Subcutaneous abdominal adipose tissue (tissue), 5 donors: ENCODE measurements at regions not wholly inside any gene's neighbourhood (a gene's known extent, or its start where the extent isn't known, plus 50 kb on each side); places are given as distances from the start of the nearest gene placed in this dataset.

Experiments
- H3K27ac ChIP-seq: one replicate; pipeline ENCODE4 v1.7.0; 2013; ENCODE audit warnings: low read depth, mild to moderate bottlenecking, inconsistent platforms, low read length, moderate library complexity
- H3K27me3 ChIP-seq, 5 donors: one replicate each; pipeline ENCODE4 v1.7.0; 2013; ENCODE audit warnings: low read length in 5 of 5, inconsistent platforms in 1 of 5; ENCODE audit not compliant: control insufficient read depth in 5 of 5, insufficient read depth in 4 of 5
- H3K36me3 ChIP-seq, 5 donors: one replicate each; pipeline ENCODE4 v1.7.0; 2013; ENCODE audit warnings: low read length in 5 of 5; ENCODE audit not compliant: control insufficient read depth in 5 of 5, insufficient read depth in 5 of 5
- H3K4me1 ChIP-seq, 5 donors: one replicate each; pipeline ENCODE4 v1.7.0; 2013; ENCODE audit warnings: low read length in 5 of 5, mild to moderate bottlenecking in 3 of 5, moderate library complexity in 1 of 5; ENCODE audit not compliant: control insufficient read depth in 5 of 5, insufficient read depth in 5 of 5
- H3K4me3 ChIP-seq, 5 donors: one replicate each; pipeline ENCODE4 v1.7.0; 2013; ENCODE audit warnings: low read length in 5 of 5, low read depth in 1 of 5
- H3K9ac ChIP-seq, 5 donors: one replicate each; pipeline ENCODE4 v1.7.0; 2013; ENCODE audit warnings: low read length in 5 of 5, mild to moderate bottlenecking in 4 of 5, moderate library complexity in 3 of 5
- H3K9me3 ChIP-seq, 5 donors: one replicate each; pipeline ENCODE4 v1.7.0; 2013; ENCODE audit warnings: low read length in 5 of 5; ENCODE audit not compliant: control insufficient read depth in 5 of 5
- donor health status: healthy.
- donor health status: healthy.
- donor health status: healthy.
- donor health status: healthy.
- donor health status: healthy.

- Histone ChIP-seq H3K9me3 (no peaks in the 10 kb centered on the region), H3K4me3 (no peak overlapping the region), H3K36me3 (no peaks in the 10 kb centered on the region), H3K4me1 (peaks cover 0 to 7% (median 0%) of the 10 kb centered on the region in 5 donors), H3K27me3 (no peaks in the 10 kb centered on the region), H3K27ac (no peak overlapping the region), H3K9ac (no peak overlapping the region)
These were observed 456.2 kb downstream of the ADAMTS20 start for GRCh38 chr12:43095669-43096280.

DNA sequence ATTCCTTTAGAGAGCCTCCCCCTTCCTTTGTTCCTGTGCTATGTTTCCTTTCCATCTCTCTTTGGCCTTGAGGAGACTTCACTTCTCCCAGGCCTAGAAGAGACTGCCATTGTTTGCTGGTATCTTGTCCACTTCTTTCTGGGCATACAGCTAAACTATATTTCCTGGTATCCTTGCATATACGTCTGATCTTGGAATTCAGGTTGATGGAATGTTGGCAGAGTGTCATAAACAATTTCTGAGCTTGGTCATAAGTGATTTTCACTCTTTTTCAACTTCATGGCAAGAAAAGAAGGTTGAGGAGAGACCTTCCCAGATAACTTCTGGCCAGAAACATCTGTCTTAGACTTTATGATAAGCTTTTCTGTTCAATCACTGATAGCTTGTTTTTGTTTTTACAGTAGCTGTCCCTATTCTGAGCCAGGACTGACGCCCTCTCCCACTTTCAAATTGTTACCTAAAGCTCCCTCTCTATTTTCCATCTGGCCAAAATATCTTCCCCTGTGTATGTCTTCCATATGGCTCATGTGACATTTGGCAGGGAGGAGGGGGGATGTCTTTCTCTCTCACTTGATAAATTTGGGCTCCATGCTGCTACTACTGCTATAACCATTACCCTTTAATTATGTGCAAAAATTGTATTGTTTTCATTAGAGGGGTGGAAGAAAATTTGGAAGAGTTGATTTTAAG, 457.0 kb downstream of the ADAMTS20 start:
- Histone ChIP-seq H3K4me3 (no peak overlapping the region), H3K27ac (no peak overlapping the region), H3K9me3 (no peaks in the 10 kb centered on the region), H3K27me3 (no peaks in the 10 kb centered on the region), H3K4me1 (peaks cover 0 to 7% (median 0%) of the 10 kb centered on the region in 5 donors), H3K9ac (no peak overlapping the region), H3K36me3 (no peaks in the 10 kb centered on the region)

- H3K27me3 ChIP-seq: no peaks in the 10 kb centered on the region
- H3K9me3 ChIP-seq: peaks cover 0 to 4% (median 0%) of the 10 kb centered on the region in 5 donors
- no peaks in the 10 kb centered on the region for H3K36me3 ChIP-seq
- H3K4me1 ChIP-seq: peaks cover 0 to 3% (median 0%) of the 10 kb centered on the region in 5 donors
- no peak overlapping the region for H3K4me3 ChIP-seq
- H3K27ac ChIP-seq: no peak overlapping the region
- no peak overlapping the region for H3K9ac ChIP-seq
These were observed 461.0 kb downstream of the ADAMTS20 start for GRCh38 chr12:43090981-43091380.

- Histone ChIP-seq H3K9ac (no peak overlapping the region), H3K27ac (no peak overlapping the region), H3K9me3 (peaks cover 0 to 8% (median 4%) of the 10 kb centered on the region in 5 donors), H3K4me3 (no peak overlapping the region), H3K36me3 (no peaks in the 10 kb centered on the region), H3K4me1 (no peaks in the 10 kb centered on the region), H3K27me3 (no peaks in the 10 kb centered on the region)
These were observed 464.6 kb downstream of the ADAMTS20 start for GRCh38 chr12:43087195-43088091.

GRCh38 chr12:43079476-43079875, 472.5 kb downstream of the ADAMTS20 start:
- Histone ChIP-seq H3K9me3 (no peaks in the 10 kb centered on the region), H3K4me1 (no peaks in the 10 kb centered on the region), H3K27ac (no peak overlapping the region), H3K27me3 (no peaks in the 10 kb centered on the region), H3K36me3 (no peaks in the 10 kb centered on the region), H3K9ac (no peak overlapping the region), H3K4me3 (no peak overlapping the region)

- no peaks in the 10 kb centered on the region for H3K4me1 ChIP-seq
- no peaks in the 10 kb centered on the region for H3K9me3 ChIP-seq
- H3K4me3 ChIP-seq: no peak overlapping the region
- no peak overlapping the region for H3K9ac ChIP-seq
- no peak overlapping the region for H3K27ac ChIP-seq
- no peaks in the 10 kb centered on the region for H3K27me3 ChIP-seq
- no peaks in the 10 kb centered on the region for H3K36me3 ChIP-seq
These were observed 473.0 kb downstream of the ADAMTS20 start for GRCh38 chr12:43078976-43079375.

DNA sequence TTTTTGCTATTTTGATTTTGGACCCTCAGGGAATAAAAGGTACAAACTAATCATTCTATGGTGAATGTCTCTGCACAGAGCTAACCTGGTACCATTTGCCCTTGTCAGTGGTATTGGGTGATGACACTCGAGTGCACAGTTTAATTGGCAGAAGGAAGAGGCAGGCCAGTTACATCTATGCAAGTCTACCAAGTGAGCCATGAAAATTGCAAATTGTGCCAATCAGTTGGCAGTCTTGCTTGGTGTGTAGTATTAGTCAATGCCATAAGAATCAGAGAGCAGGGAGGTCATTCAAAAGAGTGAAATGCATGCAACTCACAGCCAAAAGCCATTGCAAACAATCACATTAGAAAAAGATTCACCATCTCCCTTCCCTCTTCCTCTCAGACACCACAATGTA, 479.6 kb downstream of the ADAMTS20 start:
- H3K27ac ChIP-seq: no peak overlapping the region
- H3K36me3 ChIP-seq: no peaks in the 10 kb centered on the region
- H3K4me3 ChIP-seq: no peak overlapping the region
- no peaks in the 10 kb centered on the region for H3K9me3 ChIP-seq
- no peak overlapping the region for H3K9ac ChIP-seq
- H3K27me3 ChIP-seq: no peaks in the 10 kb centered on the region
- H3K4me1 ChIP-seq: peaks cover 0 to 8% (median 0%) of the 10 kb centered on the region in 5 donors

DNA sequence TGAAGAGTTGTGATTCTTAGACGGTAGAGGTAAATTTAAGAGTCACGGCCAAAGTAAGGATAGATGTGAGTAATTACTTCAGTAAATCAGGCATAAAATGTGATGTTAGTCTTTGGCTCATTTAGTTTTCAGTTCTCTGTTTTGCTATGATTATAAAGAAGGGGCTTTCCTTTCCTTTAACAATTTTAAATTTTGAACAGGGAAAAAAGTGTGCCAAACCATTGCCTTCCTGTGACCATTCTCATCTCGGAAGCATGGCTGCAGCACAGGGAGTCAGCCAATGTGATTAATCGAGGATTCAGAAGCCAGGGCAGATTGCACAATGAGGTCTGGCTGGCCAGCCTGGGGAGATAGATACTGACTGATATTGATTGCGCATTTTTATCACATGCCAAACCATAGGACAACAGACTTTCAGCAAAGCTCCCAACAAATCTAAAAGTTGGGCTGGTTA, 480.2 kb upstream of the PRICKLE1 start:
- Histone ChIP-seq H3K9ac (no peak overlapping the region), H3K36me3 (no peaks in the 10 kb centered on the region), H3K9me3 (no peaks in the 10 kb centered on the region), H3K4me1 (peaks cover 0 to 8% (median 0%) of the 10 kb centered on the region in 5 donors), H3K27me3 (no peaks in the 10 kb centered on the region), H3K27ac (no peak overlapping the region), H3K4me3 (no peak overlapping the region)

DNA sequence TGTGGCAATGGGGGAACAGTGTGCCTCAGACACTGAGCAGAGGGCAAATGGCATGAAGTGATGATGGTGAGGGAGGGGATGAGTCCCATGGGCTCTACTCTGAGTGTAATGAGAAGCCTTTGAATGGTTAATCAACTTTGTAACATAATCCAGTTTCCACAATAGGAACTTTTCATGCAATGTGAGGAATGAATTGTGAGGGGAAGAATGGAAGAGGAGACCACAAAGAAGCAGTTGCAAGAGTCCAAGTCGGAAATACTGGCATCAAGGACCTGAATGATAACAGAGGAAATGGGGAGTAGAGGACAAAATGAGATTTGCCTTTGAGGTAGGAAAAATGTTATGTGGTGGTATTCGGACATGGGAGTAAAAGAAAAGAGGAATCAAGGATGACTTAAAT, 476.9 kb upstream of the PRICKLE1 start:
- H3K9me3 ChIP-seq: no peaks in the 10 kb centered on the region
- peaks cover 0 to 18% (median 0%) of the 10 kb centered on the region in 5 donors for H3K4me1 ChIP-seq
- no peak overlapping the region for H3K27ac ChIP-seq
- H3K4me3 ChIP-seq: no peak overlapping the region
- H3K27me3 ChIP-seq: no peaks in the 10 kb centered on the region
- no peaks in the 10 kb centered on the region for H3K36me3 ChIP-seq
- H3K9ac ChIP-seq: no peak overlapping the region

DNA sequence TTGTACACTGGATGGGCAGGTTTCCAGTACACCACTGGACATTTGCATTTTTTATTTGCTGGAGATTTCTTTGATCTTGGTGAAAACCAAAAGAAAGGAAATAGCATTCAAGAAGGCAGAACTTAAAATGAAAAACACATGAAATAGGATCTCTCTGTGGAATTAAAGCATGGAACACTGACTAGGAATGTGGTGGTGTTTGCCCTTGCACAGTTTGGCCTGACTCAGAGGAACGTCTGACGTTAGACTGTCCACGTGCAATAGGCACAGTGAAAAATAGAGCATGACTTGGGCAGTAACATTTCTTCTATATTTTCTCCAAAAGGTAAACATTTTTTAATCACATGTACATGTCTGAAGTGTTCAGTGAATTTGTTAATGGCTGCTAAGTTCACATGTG, 474.1 kb upstream of the PRICKLE1 start:
- H3K27ac ChIP-seq: no peak overlapping the region
- H3K4me3 ChIP-seq: no peak overlapping the region
- H3K9me3 ChIP-seq: no peaks in the 10 kb centered on the region
- no peaks in the 10 kb centered on the region for H3K27me3 ChIP-seq
- H3K4me1 ChIP-seq: peaks cover 0 to 10% (median 0%) of the 10 kb centered on the region in 5 donors
- no peak overlapping the region for H3K9ac ChIP-seq
- no peaks in the 10 kb centered on the region for H3K36me3 ChIP-seq
